Uterus (tissue), 3 donors: ENCODE measurements at regions not wholly inside any gene's neighbourhood (a gene's known extent, or its start where the extent isn't known, plus 50 kb on each side); places are given as distances from the start of the nearest gene placed in this dataset.

Experiments used
- DNase-seq, 2 donors: peaks; one replicate each; pipeline ENCODE4 v3.0.0-alpha.2; 2019 to 2020
- H3K27ac ChIP-seq, 2 donors: fragments of 200-600 bp; sonication (generic); 1 replicate in 1 of 2; 2 replicates in 1 of 2; pipeline ENCODE4 v1.5.1; 2016 to 2018
- H3K27me3 ChIP-seq, 2 donors: fragments of 200-600 bp; sonication (generic); one replicate each; pipeline ENCODE4 v1.5.1; 2018 to 2019; ENCODE audit warnings: control low read depth in 1 of 2
- H3K36me3 ChIP-seq, 2 donors: fragments of 200-600 bp; sonication (generic); one replicate each; pipeline ENCODE4 v1.5.1; 2019; ENCODE audit warnings: control low read depth in 1 of 2
- H3K4me1 ChIP-seq, 2 donors: fragments of 200-600 bp; sonication (generic); one replicate each; pipeline ENCODE4 v1.5.1; 2018 to 2019; ENCODE audit warnings: control low read depth in 1 of 2
- H3K4me3 ChIP-seq, 2 donors: fragments of 200-600 bp; sonication (generic); 1 replicate in 1 of 2; 2 replicates in 1 of 2; pipeline ENCODE4 v1.5.1; 2018 to 2019; ENCODE audit warnings: mild to moderate bottlenecking in 1 of 2
- H3K9me3 ChIP-seq, 2 donors: fragments of 200-600 bp; sonication (generic); one replicate each; pipeline ENCODE4 v1.5.1; 2019; ENCODE audit warnings: control low read depth in 1 of 2
- CTCF ChIP-seq, 4 experiments: fragments of 200-600 bp in 2 of 4; fragments of 450-650 bp in 2 of 4; sonication (generic) in 2 of 4; IDR thresholded peaks; one replicate each; pipeline ENCODE4 v1.5.1; 2016 to 2019; ENCODE audit warnings: antibody characterized with exemption in 4 of 4, mild to moderate bottlenecking in 2 of 4, moderate library complexity in 1 of 4
- POLR2A ChIP-seq, 2 donors: fragments of 450-650 bp; IDR thresholded peaks; one replicate each; pipeline ENCODE4 v1.6.1; 2016; ENCODE audit warnings: antibody characterized with exemption in 2 of 2, mild to moderate bottlenecking in 1 of 2, moderate library complexity in 1 of 2
- intact Hi-C: fragments of 100-400 bp; cut with DNase I; formaldehyde crosslinking; loops from one replicate; pipeline ENCODE4 v1.15.1; 2023; ENCODE audit warnings: low total_unique reads
- donor health status: DM: yes; HTN: yes; CAD: no.

GRCh38 chr10:10923029-10923651 is 94.5 kb upstream of the CELF2 start:
- no peak for DNase-seq
- H3K27ac ChIP-seq, result no peak overlapping the region
- H3K4me1 ChIP-seq, result no peaks in the 10 kb centered on the region
- TF ChIP-seq POLR2A (IDR thresholded peaks at IDR 0.05) (no peak), CTCF (IDR thresholded peaks at IDR 0.05) (no peak)
- no peaks in the 10 kb centered on the region for H3K9me3 ChIP-seq
- H3K36me3 ChIP-seq, result no peaks in the 10 kb centered on the region
- intact Hi-C loops, result no loop called here
- no peak overlapping the region for H3K4me3 ChIP-seq
- H3K27me3 ChIP-seq, result no peaks in the 10 kb centered on the region

GRCh38 chr10:10925667-10926066 is 92.0 kb upstream of the CELF2 start:
- intact Hi-C loops, result no loop called here
- Histone ChIP-seq H3K9me3 (no peaks in the 10 kb centered on the region), H3K4me3 (no peak overlapping the region), H3K27me3 (no peaks in the 10 kb centered on the region), H3K36me3 (no peaks in the 10 kb centered on the region), H3K4me1 (no peaks in the 10 kb centered on the region), H3K27ac (no peak overlapping the region)
- no peak for TF ChIP-seq CTCF (IDR thresholded peaks at IDR 0.05)
- no peak for TF ChIP-seq POLR2A (IDR thresholded peaks at IDR 0.05)
- DNase-seq, result no peak

GRCh38 chr10:10927608-10928007 is 90.1 kb upstream of the CELF2 start:
- DNase-seq, result no peak
- Histone ChIP-seq H3K9me3 (no peaks in the 10 kb centered on the region), H3K27me3 (no peaks in the 10 kb centered on the region), H3K27ac (no peak overlapping the region), H3K4me1 (no peaks in the 10 kb centered on the region), H3K36me3 (no peaks in the 10 kb centered on the region), H3K4me3 (no peak overlapping the region)
- intact Hi-C loops, result no loop called here
- TF ChIP-seq POLR2A (IDR thresholded peaks at IDR 0.05) (no peak), CTCF (IDR thresholded peaks at IDR 0.05) (no peak)

- no peak for DNase-seq
- no peaks in the 10 kb centered on the region for H3K4me1 ChIP-seq
- no peak for TF ChIP-seq POLR2A (IDR thresholded peaks at IDR 0.05)
- no peak for TF ChIP-seq CTCF (IDR thresholded peaks at IDR 0.05)
- no peaks in the 10 kb centered on the region for H3K36me3 ChIP-seq
- H3K27me3 ChIP-seq, result no peaks in the 10 kb centered on the region
- H3K27ac ChIP-seq, result no peak overlapping the region
- intact Hi-C loops, result no loop called here
- H3K9me3 ChIP-seq, result no peaks in the 10 kb centered on the region
- no peak overlapping the region for H3K4me3 ChIP-seq
Measured at GRCh38 chr10:10930979-10931743, 86.5 kb upstream of the CELF2 start.

- no peaks in the 10 kb centered on the region for H3K27me3 ChIP-seq
- intact Hi-C loops, result no loop called here
- no peak overlapping the region for H3K27ac ChIP-seq
- no peaks in the 10 kb centered on the region for H3K9me3 ChIP-seq
- TF ChIP-seq CTCF (IDR thresholded peaks at IDR 0.05) (no peak), POLR2A (IDR thresholded peaks at IDR 0.05) (no peak)
- no peak overlapping the region for H3K4me3 ChIP-seq
- no peaks in the 10 kb centered on the region for H3K36me3 ChIP-seq
- no peaks in the 10 kb centered on the region for H3K4me1 ChIP-seq
- DNase-seq, result no peak
Measured at GRCh38 chr10:10935032-10935431, 82.6 kb upstream of the CELF2 start.
